Nephron (organoid): ENCODE measurements at regions not wholly inside any gene's neighbourhood (a gene's known extent, or its start where the extent isn't known, plus 50 kb on each side); places are given as distances from the start of the nearest gene placed in this dataset.
A peak's percentile ranks its signal among the peaks of the same experiment; 100 is the strongest.

ENCODE experiments used
- H3K27ac Mint-ChIP-seq, 3 experiments: 2 replicates each; pipeline ENCODE4 v1.8.0; 2020; ENCODE audit warnings: mixed read lengths in 3 of 3, mild to moderate bottlenecking in 2 of 3, moderate library complexity in 1 of 3
- H3K27me3 Mint-ChIP-seq: 2 replicates; pipeline ENCODE4 v1.8.0; 2021; ENCODE audit warnings: low read depth, mild to moderate bottlenecking, moderate library complexity, mixed read lengths
- H3K36me3 Mint-ChIP-seq: 2 replicates; pipeline ENCODE4 v1.8.0; 2020; ENCODE audit warnings: low read depth, mixed read lengths
- H3K4me1 Mint-ChIP-seq: 2 replicates; pipeline ENCODE4 v1.8.0; 2020; ENCODE audit warnings: mixed read lengths
- H3K4me3 Mint-ChIP-seq, 3 experiments: 2 replicates each; pipeline ENCODE4 v1.8.0; 2020; ENCODE audit warnings: mild to moderate bottlenecking in 3 of 3, mixed read lengths in 3 of 3, moderate library complexity in 2 of 3
- H3K9me3 Mint-ChIP-seq: 2 replicates; pipeline ENCODE4 v1.8.0; 2020; ENCODE audit warnings: mixed read lengths
- CTCF ChIP-seq, 3 experiments: fragments of 200-600 bp; sonication (generic); IDR thresholded peaks; one replicate each; pipeline ENCODE4 v1.5.0; 2021; ENCODE audit warnings: antibody characterized with exemption in 3 of 3; ENCODE audit not compliant: unreplicated experiment in 3 of 3

GRCh38 chrX:40496728-40497127 lies 84.0 kb upstream of the ATP6AP2 start:
- peak overlapping the region in 2 of 3 experiments; percentile 26 to 85 for H3K27ac Mint-ChIP-seq
- H3K4me1 Mint-ChIP-seq, result peaks cover 10% of the 10 kb centered on the region
- H3K4me3 Mint-ChIP-seq, result no peak overlapping the region
- peak in 2 of 3 experiments; percentile 22 to 35 for TF ChIP-seq CTCF (IDR thresholded peaks at IDR 0.05; ENCODE audit: unreplicated experiment in 3 of 3)
- peaks cover 12% of the 10 kb centered on the region for H3K9me3 Mint-ChIP-seq
- H3K27me3 Mint-ChIP-seq, result peaks cover 8% of the 10 kb centered on the region
- H3K36me3 Mint-ChIP-seq, result no peaks in the 10 kb centered on the region

GRCh38 chrX:40495659-40496058 lies 85.1 kb upstream of the ATP6AP2 start:
- Mint-ChIP-seq H3K4me1 (peaks cover 10% of the 10 kb centered on the region), H3K36me3 (no peaks in the 10 kb centered on the region), H3K4me3 (no peak overlapping the region), H3K27ac (no peak overlapping the region), H3K9me3 (peaks cover 12% of the 10 kb centered on the region), H3K27me3 (peaks cover 8% of the 10 kb centered on the region)
- TF ChIP-seq CTCF (IDR thresholded peaks at IDR 0.05; ENCODE audit: unreplicated experiment in 3 of 3), result no peak

- H3K27ac Mint-ChIP-seq, result no peak overlapping the region
- H3K4me3 Mint-ChIP-seq, result no peak overlapping the region
- H3K36me3 Mint-ChIP-seq, result no peaks in the 10 kb centered on the region
- peaks cover 18% of the 10 kb centered on the region for H3K9me3 Mint-ChIP-seq
- H3K4me1 Mint-ChIP-seq, result peaks cover 17% of the 10 kb centered on the region
- TF ChIP-seq CTCF (IDR thresholded peaks at IDR 0.05; ENCODE audit: unreplicated experiment in 3 of 3), result no peak
- H3K27me3 Mint-ChIP-seq, result peaks cover 4% of the 10 kb centered on the region
Observed at GRCh38 chrX:40494005-40494404, 86.8 kb upstream of the ATP6AP2 start.

- Mint-ChIP-seq H3K4me3 (no peak overlapping the region), H3K36me3 (no peaks in the 10 kb centered on the region), H3K9me3 (peaks cover 28% of the 10 kb centered on the region), H3K4me1 (peaks cover 7% of the 10 kb centered on the region), H3K27ac (no peak overlapping the region), H3K27me3 (no peaks in the 10 kb centered on the region)
- TF ChIP-seq CTCF (IDR thresholded peaks at IDR 0.05; ENCODE audit: unreplicated experiment in 3 of 3), result no peak
Observed at GRCh38 chrX:40488296-40488695, 92.5 kb upstream of the ATP6AP2 start.

GRCh38 chrX:40485973-40486372 lies 94.8 kb upstream of the ATP6AP2 start:
- H3K27me3 Mint-ChIP-seq, result peaks cover 4% of the 10 kb centered on the region
- H3K36me3 Mint-ChIP-seq, result no peaks in the 10 kb centered on the region
- H3K4me3 Mint-ChIP-seq, result no peak overlapping the region
- H3K9me3 Mint-ChIP-seq, result peaks cover 34% of the 10 kb centered on the region
- H3K4me1 Mint-ChIP-seq, result peaks cover 7% of the 10 kb centered on the region
- no peak overlapping the region for H3K27ac Mint-ChIP-seq
- no peak for TF ChIP-seq CTCF (IDR thresholded peaks at IDR 0.05; ENCODE audit: unreplicated experiment in 3 of 3)

GRCh38 chrX:40485102-40485826 lies 95.5 kb upstream of the ATP6AP2 start:
- no peak overlapping the region for H3K27ac Mint-ChIP-seq
- H3K27me3 Mint-ChIP-seq, result peaks cover 11% of the 10 kb centered on the region
- peaks cover 34% of the 10 kb centered on the region for H3K9me3 Mint-ChIP-seq
- peaks cover 5% of the 10 kb centered on the region for H3K4me1 Mint-ChIP-seq
- H3K36me3 Mint-ChIP-seq, result no peaks in the 10 kb centered on the region
- no peak for TF ChIP-seq CTCF (IDR thresholded peaks at IDR 0.05; ENCODE audit: unreplicated experiment in 3 of 3)
- no peak overlapping the region for H3K4me3 Mint-ChIP-seq
